Activated CD4-positive, alpha-beta T cell treated with anti-CD3 and anti-CD28 coated beads, Interleukin-2, amount 10 ng/mL, durations not matched to agents 24 days and 14 days (primary cell): ENCODE measurements at regions not wholly inside any gene's neighbourhood (a gene's known extent, or its start where the extent isn't known, plus 50 kb on each side); places are given as distances from the start of the nearest gene placed in this dataset.
"Not testable (repeated sequence)": the region's sequence is repeated elsewhere in the genome, so short reads cannot be mapped to it uniquely, and the experiment has no call there.

Experiments used
- DNase-seq: peaks from one replicate; pipeline ENCODE4 v3.0.0; 2022
- H3K27ac Mint-ChIP-seq: one replicate; pipeline ENCODE4 v1.8.0; 2022; ENCODE audit warnings: mild to moderate bottlenecking, mixed read lengths
- H3K27me3 Mint-ChIP-seq: one replicate; pipeline ENCODE4 v1.8.0; 2022; ENCODE audit warnings: mixed read lengths
- H3K36me3 Mint-ChIP-seq: one replicate; pipeline ENCODE4 v1.8.0; 2022; ENCODE audit warnings: low read depth, mild to moderate bottlenecking, mixed read lengths
- H3K4me1 Mint-ChIP-seq: one replicate; pipeline ENCODE4 v1.8.0; 2021; ENCODE audit warnings: mixed read lengths
- H3K4me3 Mint-ChIP-seq: one replicate; pipeline ENCODE4 v1.8.0; 2022; ENCODE audit warnings: mild to moderate bottlenecking, moderate library complexity, mixed read lengths
- H3K9me3 Mint-ChIP-seq: one replicate; pipeline ENCODE4 v1.8.0; 2021; ENCODE audit warnings: mixed read lengths
- intact Hi-C: fragments of 100-400 bp; cut with micrococcal nuclease; formaldehyde crosslinking; loops from one replicate; pipeline ENCODE4 v1.15.1; 2023

DNA sequence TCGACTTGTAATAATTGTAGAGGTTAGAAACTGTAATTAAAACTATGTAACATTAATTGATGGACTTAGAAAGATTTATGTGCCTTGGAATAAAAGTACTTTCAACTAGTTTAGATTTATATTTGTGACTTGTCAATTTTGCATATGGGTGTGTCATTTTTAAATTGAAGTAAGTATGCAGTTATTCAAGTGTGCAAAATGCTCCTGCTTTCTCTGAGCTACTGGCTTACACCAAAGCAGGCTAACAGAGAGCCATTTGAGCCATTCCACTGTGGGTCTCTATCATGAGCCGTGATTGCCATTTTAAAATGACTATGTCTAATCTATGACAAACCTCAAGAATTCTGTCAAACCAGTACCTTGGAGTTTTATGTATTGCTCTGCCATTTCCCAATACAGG lies 345.0 kb upstream of the MDFIC2 start:
- Mint-ChIP-seq H3K36me3 (no peaks in the 10 kb centered on the region), H3K27ac (no peak overlapping the region), H3K4me3 (no peak overlapping the region), H3K4me1 (no peaks in the 10 kb centered on the region), H3K9me3 (no peaks in the 10 kb centered on the region), H3K27me3 (peaks cover 7% of the 10 kb centered on the region)
- DNase-seq: no peak
- intact Hi-C loops: no loop called here

DNA sequence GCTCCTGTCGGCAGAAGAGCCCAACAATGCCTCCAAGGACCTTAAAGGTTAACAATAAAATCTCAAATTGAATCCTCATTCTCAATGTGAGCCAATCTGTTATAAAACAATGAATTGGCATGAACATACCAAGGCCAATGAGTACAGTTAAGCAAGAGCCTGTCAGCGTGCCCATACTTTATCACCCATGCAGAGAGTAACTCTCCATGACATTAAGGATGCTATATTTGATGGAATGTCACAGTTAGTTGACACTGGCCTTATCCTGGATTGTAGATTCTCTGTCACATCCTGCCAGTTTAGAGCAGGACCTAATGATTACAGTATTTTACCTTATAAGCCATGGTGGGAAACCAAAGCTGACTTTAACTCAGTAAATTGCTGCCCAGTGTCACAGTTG lies 335.4 kb upstream of the MDFIC2 start:
- peaks cover 4% of the 10 kb centered on the region for H3K9me3 Mint-ChIP-seq
- H3K27me3 Mint-ChIP-seq: no peaks in the 10 kb centered on the region
- H3K4me3 Mint-ChIP-seq: no peak overlapping the region
- H3K27ac Mint-ChIP-seq: no peak overlapping the region
- H3K36me3 Mint-ChIP-seq: no peaks in the 10 kb centered on the region
- no peaks in the 10 kb centered on the region for H3K4me1 Mint-ChIP-seq
- intact Hi-C loops: no loop called here
- no peak for DNase-seq

DNA sequence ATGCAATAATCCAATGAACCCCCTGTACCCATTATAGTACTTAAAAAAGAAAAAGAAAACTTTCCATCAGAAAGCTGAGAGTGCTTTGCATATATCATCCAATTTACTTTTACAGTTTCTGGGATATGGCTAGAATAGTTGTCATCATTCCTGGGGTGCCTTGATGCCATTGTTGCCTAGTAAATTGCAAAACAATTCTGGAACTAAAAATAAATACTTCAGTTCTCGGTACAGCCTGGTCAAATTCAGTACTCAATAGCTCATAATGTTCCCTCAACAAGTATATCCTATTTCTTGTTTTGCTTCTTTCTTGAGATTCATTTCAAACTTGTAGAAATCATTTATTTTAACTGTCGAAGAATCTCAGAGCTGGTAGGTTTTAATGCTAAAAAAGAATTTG lies 334.7 kb upstream of the MDFIC2 start:
- H3K4me1 Mint-ChIP-seq: no peaks in the 10 kb centered on the region
- no peak overlapping the region for H3K4me3 Mint-ChIP-seq
- H3K27ac Mint-ChIP-seq: no peak overlapping the region
- H3K9me3 Mint-ChIP-seq: peaks cover 4% of the 10 kb centered on the region
- H3K36me3 Mint-ChIP-seq: no peaks in the 10 kb centered on the region
- intact Hi-C loops: no loop called here
- no peak for DNase-seq
- no peaks in the 10 kb centered on the region for H3K27me3 Mint-ChIP-seq

DNA sequence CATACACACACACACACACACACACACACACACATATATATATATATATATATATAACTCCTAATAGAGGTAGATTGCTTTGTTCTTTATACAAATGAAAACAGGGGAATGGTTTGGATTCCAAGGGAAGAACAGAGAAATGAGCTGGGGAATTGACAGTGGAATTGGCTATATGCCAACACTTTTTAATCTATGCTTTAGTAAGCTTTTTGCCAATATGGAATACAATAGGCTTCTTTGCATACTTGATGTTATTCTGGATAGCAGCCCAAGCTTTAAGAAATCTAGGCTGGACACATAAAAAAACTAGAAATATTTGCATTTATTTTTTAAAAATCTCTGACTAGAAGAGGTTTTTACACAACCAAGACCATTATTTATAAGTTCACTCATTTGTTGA lies 334.2 kb upstream of the MDFIC2 start:
- H3K27me3 Mint-ChIP-seq: no peaks in the 10 kb centered on the region
- H3K4me1 Mint-ChIP-seq: no peaks in the 10 kb centered on the region
- H3K4me3 Mint-ChIP-seq: no peak overlapping the region

GRCh38 chr3:70640481-70640880 lies 328.0 kb upstream of the MDFIC2 start:
- H3K4me3 Mint-ChIP-seq: no peak overlapping the region
- DNase-seq: no peak
- no peak overlapping the region for H3K27ac Mint-ChIP-seq
- H3K27me3 Mint-ChIP-seq: peaks cover 6% of the 10 kb centered on the region
- H3K36me3 Mint-ChIP-seq: no peaks in the 10 kb centered on the region
- H3K9me3 Mint-ChIP-seq: peaks cover 4% of the 10 kb centered on the region
- no peaks in the 10 kb centered on the region for H3K4me1 Mint-ChIP-seq
- intact Hi-C loops: no loop called here

More for the DNA sequence above, 334.2 kb upstream of the MDFIC2 start:
- intact Hi-C loops: no loop called here
- Mint-ChIP-seq H3K36me3 (no peaks in the 10 kb centered on the region), H3K27ac (no peak overlapping the region), H3K9me3 (peaks cover 4% of the 10 kb centered on the region)
- DNase-seq: no peak

GRCh38 chr3:70635301-70635700 lies 322.9 kb upstream of the MDFIC2 start:
- Mint-ChIP-seq H3K27ac (no peak overlapping the region), H3K27me3 (peaks cover 11% of the 10 kb centered on the region), H3K4me3 (no peak overlapping the region), H3K4me1 (no peaks in the 10 kb centered on the region), H3K9me3 (no peaks in the 10 kb centered on the region), H3K36me3 (no peaks in the 10 kb centered on the region)
- intact Hi-C loops: no loop called here
- DNase-seq: no peak

DNA sequence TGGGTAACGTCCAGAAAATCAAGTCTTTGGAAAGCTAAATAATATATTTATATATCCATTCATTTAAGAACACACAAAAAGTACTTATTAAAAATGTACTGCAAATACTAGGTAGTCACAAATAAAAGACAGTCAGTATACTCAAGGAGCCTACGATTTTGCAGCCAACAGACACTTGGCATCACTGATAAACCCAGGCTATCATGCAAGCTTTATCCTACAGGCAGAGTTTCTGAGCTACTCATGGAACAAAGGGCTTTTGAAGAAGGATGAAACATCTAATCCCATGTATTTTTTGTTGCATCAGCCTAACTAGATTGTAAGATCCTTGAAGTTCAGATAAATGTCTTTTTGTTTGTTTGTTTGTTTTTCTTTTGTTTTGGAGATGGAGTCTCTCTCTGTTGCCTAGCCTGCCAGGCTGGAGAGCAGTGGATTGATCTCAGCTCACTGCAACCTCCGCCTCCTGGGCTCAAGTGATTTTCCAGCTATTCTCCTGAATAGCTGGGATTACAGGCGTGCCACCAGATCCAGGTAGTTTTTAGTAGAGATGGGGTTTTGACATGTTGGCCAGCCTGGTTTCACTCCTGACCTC lies 319.4 kb upstream of the MDFIC2 start:
- H3K27ac Mint-ChIP-seq: no peak overlapping the region
- no peak overlapping the region for H3K4me3 Mint-ChIP-seq
- intact Hi-C loops: no loop called here
- H3K9me3 Mint-ChIP-seq: no peaks in the 10 kb centered on the region
- H3K4me1 Mint-ChIP-seq: no peaks in the 10 kb centered on the region
- DNase-seq: no peak
- no peaks in the 10 kb centered on the region for H3K36me3 Mint-ChIP-seq
- H3K27me3 Mint-ChIP-seq: peaks cover 11% of the 10 kb centered on the region

- no peaks in the 10 kb centered on the region for H3K4me1 Mint-ChIP-seq
- H3K27me3 Mint-ChIP-seq: peaks cover 2% of the 10 kb centered on the region
- intact Hi-C loops: no loop called here
- peaks cover 9% of the 10 kb centered on the region for H3K9me3 Mint-ChIP-seq
- no peak overlapping the region for H3K4me3 Mint-ChIP-seq
- H3K36me3 Mint-ChIP-seq: no peaks in the 10 kb centered on the region
- DNase-seq: no peak
- H3K27ac Mint-ChIP-seq: no peak overlapping the region
These were observed 309.0 kb upstream of the MDFIC2 start for GRCh38 chr3:70621451-70621850.

GRCh38 chr3:70620956-70621355 lies 308.5 kb upstream of the MDFIC2 start:
- intact Hi-C loops: no loop called here
- no peak overlapping the region for H3K4me3 Mint-ChIP-seq
- H3K9me3 Mint-ChIP-seq: peaks cover 9% of the 10 kb centered on the region
- peaks cover 2% of the 10 kb centered on the region for H3K27me3 Mint-ChIP-seq
- H3K27ac Mint-ChIP-seq: no peak overlapping the region
- H3K36me3 Mint-ChIP-seq: no peaks in the 10 kb centered on the region
- no peak for DNase-seq
- no peaks in the 10 kb centered on the region for H3K4me1 Mint-ChIP-seq

GRCh38 chr3:70620367-70620766 lies 307.9 kb upstream of the MDFIC2 start:
- no peak overlapping the region for H3K4me3 Mint-ChIP-seq
- no peaks in the 10 kb centered on the region for H3K36me3 Mint-ChIP-seq
- H3K27ac Mint-ChIP-seq: no peak overlapping the region
- peaks cover 9% of the 10 kb centered on the region for H3K9me3 Mint-ChIP-seq
- no peaks in the 10 kb centered on the region for H3K4me1 Mint-ChIP-seq
- intact Hi-C loops: no loop called here
- H3K27me3 Mint-ChIP-seq: peaks cover 2% of the 10 kb centered on the region
- DNase-seq: no peak

- intact Hi-C loops: no loop called here
- Mint-ChIP-seq H3K4me3 (no peak overlapping the region), H3K4me1 (no peaks in the 10 kb centered on the region), H3K27me3 (peaks cover 2% of the 10 kb centered on the region), H3K27ac (no peak overlapping the region), H3K36me3 (no peaks in the 10 kb centered on the region), H3K9me3 (peaks cover 9% of the 10 kb centered on the region)
- no peak for DNase-seq
These were observed 305.7 kb upstream of the MDFIC2 start for GRCh38 chr3:70618151-70618550.

GRCh38 chr3:70617349-70617748 lies 304.9 kb upstream of the MDFIC2 start:
- intact Hi-C loops, H3K27ac Mint-ChIP-seq: not testable (repeated sequence)

GRCh38 chr3:70615286-70615685 lies 302.8 kb upstream of the MDFIC2 start:
- intact Hi-C loops: no loop called here
- H3K27ac Mint-ChIP-seq: no peak overlapping the region
- no peaks in the 10 kb centered on the region for H3K36me3 Mint-ChIP-seq
- no peaks in the 10 kb centered on the region for H3K4me1 Mint-ChIP-seq
- peaks cover 2% of the 10 kb centered on the region for H3K27me3 Mint-ChIP-seq
- no peak for DNase-seq
- peaks cover 6% of the 10 kb centered on the region for H3K9me3 Mint-ChIP-seq
- no peak overlapping the region for H3K4me3 Mint-ChIP-seq

More at GRCh38 chr3:70617349-70617748, 304.9 kb upstream of the MDFIC2 start:
- not testable (repeated sequence) for H3K36me3 Mint-ChIP-seq, DNase-seq, H3K27me3 Mint-ChIP-seq, H3K4me3 Mint-ChIP-seq, H3K4me1 Mint-ChIP-seq, H3K9me3 Mint-ChIP-seq

- Mint-ChIP-seq H3K9me3 (peaks cover 6% of the 10 kb centered on the region), H3K36me3 (no peaks in the 10 kb centered on the region), H3K4me3 (no peak overlapping the region), H3K4me1 (no peaks in the 10 kb centered on the region), H3K27me3 (peaks cover 1% of the 10 kb centered on the region), H3K27ac (no peak overlapping the region)
- intact Hi-C loops: no loop called here
- no peak for DNase-seq
These were observed 301.7 kb upstream of the MDFIC2 start for GRCh38 chr3:70614111-70614510.

DNA sequence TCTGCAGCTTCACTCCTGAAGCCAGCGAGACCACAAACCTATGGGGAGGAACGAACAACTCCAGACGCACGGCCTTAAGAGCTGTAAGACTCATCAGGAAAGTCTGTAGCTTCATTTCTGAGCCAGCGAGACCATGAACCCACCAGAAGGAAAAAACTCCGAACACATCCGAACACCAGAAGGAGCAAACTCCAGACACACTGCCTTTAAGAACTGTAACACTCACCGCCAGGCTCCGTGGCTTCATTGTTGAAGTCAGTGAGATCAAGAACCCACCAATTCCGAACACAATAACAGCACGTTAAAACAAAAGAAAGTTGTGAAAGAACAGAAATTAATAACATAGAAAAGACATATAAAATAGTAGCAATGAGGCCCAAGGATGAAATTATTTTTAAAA lies 300.5 kb upstream of the MDFIC2 start:
- no peaks in the 10 kb centered on the region for H3K36me3 Mint-ChIP-seq
- H3K9me3 Mint-ChIP-seq: peaks cover 2% of the 10 kb centered on the region

More for the DNA sequence above, 300.5 kb upstream of the MDFIC2 start:
- Mint-ChIP-seq H3K27me3 (peaks cover 2% of the 10 kb centered on the region), H3K4me3 (no peak overlapping the region), H3K27ac (no peak overlapping the region), H3K4me1 (no peaks in the 10 kb centered on the region)
- intact Hi-C loops: no loop called here
- no peak for DNase-seq
